HG03045 (cell line): ENCODE measurements at regions not wholly inside any gene's neighbourhood (a gene's known extent, or its start where the extent isn't known, plus 50 kb on each side); places are given as distances from the start of the nearest gene placed in this dataset.

Source experiments
- ATAC-seq: cut with Tn5 transposase; IDR thresholded peaks from one replicate; pipeline ENCODE4 v1.9.1; 2021; ENCODE audit warnings: mild to moderate bottlenecking, moderate library complexity; ENCODE audit not compliant: unreplicated experiment

DNA sequence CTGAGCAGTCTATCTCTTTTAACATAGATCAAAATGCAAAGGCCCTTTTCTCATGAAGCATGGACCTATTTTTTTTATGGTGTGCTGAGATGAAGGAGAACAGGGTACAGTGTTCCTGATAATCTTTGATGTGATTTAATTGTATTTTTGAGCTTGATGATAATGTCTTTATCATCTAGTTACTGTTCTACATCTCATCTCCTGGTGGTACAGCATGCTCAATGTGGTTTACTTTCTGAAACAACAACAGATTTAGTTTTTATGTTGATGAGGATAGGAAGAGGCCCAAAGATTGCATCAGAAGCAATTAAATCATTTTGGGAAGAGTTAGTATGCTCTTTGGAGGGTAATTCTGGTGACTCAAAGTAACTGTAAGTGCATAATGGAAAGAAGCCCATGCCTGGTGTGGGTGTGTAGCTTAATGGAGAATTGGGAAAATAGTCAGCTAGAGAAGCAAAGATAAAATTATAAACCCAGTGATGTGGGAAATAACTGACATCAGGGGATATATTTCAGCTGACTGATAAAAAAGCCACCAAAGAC lies 123.0 kb upstream of the KCNN2 start:
- no peak for ATAC-seq

DNA sequence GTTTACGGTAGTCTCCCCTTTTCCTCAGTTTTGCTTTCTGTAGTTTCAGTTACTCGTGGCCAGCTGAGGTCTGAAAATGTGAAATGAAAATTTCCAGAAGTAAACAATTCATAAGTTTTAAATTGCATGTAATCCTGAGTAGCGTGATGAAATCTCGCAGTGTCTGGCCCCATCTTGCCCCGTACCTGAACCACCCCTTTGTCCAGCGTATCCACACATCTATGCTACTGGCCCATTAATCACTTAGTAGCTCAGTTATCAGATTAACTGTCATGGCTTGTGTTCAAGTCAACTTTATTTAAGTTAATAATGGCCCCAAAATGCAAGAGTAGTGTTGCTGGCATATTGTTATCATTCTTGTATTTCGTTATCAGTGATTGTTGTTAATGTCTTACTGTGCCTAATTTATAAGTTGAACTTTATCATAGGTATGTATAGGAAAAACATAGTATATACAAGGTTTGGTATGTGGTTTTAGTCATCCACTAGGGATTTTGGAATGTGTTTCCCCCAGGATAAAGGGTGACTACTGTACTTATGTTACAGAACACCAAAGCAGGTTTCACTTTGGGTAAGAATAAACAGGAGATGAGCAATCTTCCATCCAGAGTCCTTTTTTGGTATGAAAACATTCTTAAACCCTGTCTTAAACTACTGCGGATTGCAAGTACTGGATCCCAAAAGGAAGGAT lies 118.4 kb upstream of the KCNN2 start:
- ATAC-seq = no peak

- no peak for ATAC-seq
Observed at GRCh38 chr5:114243972-114244317, 117.9 kb upstream of the KCNN2 start.

DNA sequence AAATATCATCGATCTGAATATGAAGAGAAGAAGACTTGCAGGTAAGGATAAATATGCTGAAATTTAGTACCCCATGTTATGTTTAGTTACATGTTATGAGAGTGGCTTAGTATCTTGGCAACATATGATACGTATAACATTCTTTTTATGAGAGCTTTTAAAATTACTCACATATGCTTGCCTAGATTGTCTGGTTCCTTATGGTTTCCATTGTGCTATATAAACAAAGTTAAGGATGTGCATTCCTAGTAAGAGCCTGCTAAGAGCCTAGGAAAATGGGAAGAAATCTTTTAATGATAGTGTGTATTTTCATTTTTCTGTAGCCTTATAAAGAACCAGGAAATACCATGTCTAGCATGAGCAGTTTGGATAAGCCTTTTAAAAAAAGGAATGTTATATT lies 112.0 kb upstream of the KCNN2 start:
- no peak for ATAC-seq

DNA sequence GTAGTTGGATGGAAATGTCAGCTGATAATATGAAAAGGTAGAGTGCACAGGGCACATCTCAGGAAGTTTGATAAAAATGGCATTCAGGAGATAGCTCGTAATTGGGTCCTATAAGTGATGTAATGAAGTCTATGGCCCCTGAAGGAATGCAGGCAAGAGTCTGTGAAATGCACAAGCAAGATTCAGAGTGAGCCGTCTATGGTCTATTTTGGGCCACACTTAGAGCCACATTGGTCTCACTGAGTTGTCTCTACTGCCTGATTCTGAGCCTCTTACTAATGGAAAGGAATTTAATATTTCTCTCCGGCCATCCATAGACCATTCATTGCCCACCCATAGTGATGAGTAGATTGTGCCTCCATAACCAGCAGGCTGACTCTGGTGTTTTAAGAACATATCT lies 111.3 kb upstream of the KCNN2 start:
- no peak for ATAC-seq

DNA sequence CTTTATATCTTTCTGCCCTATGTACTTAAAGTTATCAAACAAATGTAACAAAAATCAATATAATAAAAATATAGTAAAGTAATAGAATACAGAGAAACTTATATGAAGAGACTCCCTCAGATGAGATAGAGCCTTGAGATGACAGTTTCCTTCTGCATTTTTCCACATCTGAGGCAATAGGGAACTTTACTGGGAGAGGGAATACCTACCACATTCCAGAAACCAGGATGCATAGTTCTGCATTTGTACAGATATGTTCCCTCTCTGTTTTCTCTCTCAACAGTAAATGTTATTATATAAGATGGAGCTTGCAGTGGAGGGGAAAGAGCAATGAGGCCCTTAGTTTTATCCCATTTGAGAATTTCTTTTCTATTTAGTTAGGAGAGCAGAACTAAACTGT lies 109.6 kb upstream of the KCNN2 start:
- no peak for ATAC-seq

DNA sequence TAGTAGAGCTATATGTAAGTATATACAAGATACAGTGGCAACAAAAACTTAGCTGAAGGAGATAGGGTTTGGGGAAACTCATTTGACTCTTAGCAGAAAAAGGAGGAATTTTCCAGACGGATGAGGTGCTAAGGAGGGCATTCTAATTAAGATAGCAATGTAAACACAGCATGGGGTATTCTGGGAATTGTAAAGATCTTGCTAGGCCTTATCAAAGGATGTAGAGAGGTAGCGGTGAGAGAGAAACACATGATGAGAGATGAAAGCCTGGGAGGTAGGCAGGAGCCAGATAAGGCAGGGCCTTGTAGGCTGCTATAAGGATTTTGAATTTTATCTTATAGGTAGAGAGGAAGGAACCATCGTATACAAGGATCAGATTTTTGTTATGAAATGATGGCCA lies 106.6 kb upstream of the KCNN2 start:
- ATAC-seq = no peak

DNA sequence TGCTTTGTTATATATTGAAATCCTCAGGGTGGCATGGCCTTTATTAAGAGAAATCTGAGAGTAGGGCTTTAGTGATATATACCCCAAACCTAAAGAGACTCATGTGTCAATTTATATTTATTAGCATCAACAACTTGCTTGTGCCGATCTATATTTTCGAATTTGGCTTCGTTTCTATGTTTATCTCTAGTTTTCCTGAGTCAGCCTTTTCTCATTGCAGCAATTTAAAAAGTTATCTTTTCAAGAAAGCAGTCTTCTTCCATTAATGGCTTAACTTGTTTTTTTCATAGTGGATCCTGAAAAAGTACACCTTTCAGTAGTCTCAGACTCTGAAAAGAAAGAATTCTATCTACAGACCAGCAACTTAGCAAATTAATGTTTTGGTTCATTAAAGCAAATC lies 99.9 kb upstream of the KCNN2 start:
- no peak for ATAC-seq

- no peak for ATAC-seq
Observed at GRCh38 chr5:114265432-114266060, 96.3 kb upstream of the KCNN2 start.

- no peak for ATAC-seq
Observed at GRCh38 chr5:114266374-114266773, 95.5 kb upstream of the KCNN2 start.

GRCh38 chr5:114296191-114296590 lies 65.7 kb upstream of the KCNN2 start:
- ATAC-seq = no peak

GRCh38 chr5:114297915-114298314 lies 64.0 kb upstream of the KCNN2 start:
- ATAC-seq = no peak

GRCh38 chr5:114305402-114306207 lies 56.3 kb upstream of the KCNN2 start:
- no peak for ATAC-seq

- no peak for ATAC-seq
Observed at GRCh38 chr5:114308017-114308416, 53.9 kb upstream of the KCNN2 start.

DNA sequence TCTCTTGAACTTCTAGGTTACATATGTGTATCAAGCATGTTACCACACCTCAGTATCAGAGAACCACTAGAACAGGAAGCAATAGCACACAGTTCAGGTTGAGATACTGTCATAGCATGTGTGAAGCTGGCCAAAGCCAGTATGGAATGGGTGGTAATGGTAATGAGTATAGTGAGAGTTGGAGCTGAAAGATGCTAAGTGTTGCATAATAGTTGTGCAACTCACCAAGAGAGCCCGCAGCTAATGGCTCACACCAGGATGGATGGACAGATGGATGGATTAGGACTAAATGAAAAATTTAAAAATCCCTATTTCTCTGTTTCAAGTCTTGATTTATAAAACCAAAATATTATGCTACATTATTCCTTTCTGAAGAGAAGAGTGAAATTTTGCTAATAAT lies 53.4 kb upstream of the KCNN2 start:
- no peak for ATAC-seq

GRCh38 chr5:114310666-114311065 lies 51.2 kb upstream of the KCNN2 start:
- no peak for ATAC-seq

DNA sequence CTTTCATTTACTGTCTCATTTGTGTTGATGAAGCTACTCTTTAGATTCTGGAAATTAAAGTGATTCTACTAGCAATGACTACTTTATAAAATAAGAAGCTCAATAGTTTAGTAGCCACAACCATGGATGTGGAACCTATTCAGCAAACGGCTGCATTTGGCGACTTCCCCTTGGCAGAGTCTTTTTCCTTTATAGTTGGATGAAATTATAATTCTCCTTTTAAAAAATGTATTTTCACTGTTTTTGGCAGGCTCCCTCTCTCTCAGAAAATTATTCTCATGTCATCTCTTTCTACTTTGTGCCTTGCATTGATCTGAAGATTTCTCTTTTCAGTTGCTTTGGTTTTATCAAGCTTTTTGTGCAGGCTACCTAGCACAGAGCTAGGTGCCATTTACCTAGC lies 50.6 kb upstream of the KCNN2 start:
- no peak for ATAC-seq

DNA sequence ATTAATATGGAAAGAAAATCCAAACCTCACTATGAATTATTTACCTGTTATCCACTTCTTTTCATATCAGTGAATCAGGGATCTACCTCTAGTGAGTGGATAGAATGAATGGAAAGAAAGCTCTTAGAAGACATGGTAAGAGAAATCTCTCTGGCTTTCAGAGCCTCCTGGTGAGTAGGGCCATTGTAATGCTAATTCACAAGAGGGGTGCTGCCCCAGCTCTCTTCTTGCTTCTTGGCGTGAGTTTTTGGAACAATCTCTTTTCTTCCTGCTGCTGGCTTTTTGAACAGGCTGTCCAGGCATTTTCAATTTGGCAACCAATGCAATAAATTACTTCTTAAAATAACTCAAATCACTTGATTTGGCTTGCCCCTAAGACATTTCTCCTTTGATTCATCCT lies 49.9 kb upstream of the KCNN2 start:
- ATAC-seq = no peak
